H1 (cell line): ENCODE measurements at regions not wholly inside any gene's neighbourhood (a gene's known extent, or its start where the extent isn't known, plus 50 kb on each side); places are given as distances from the start of the nearest gene placed in this dataset.

Experiments used
- CTCF ChIA-PET: fragments of 300-600 bp; sonication (Branson Sonifier 250); formaldehyde crosslinking; loops from one replicate; lab custom pipeline; 2021; ENCODE audit not compliant: partially characterized antibody; lab: Charles Lee
- POLR2A ChIA-PET: fragments of 300-600 bp; sonication (Branson Sonifier 250); formaldehyde crosslinking; loops from one replicate; lab custom pipeline; 2021; ENCODE audit warnings: inconsistent platforms; ENCODE audit not compliant: partially characterized antibody; lab: Charles Lee
- DNase-seq, 2 experiments: peaks; one replicate each; pipeline versions ENCODE4 v3.0.0 to v3.0.0-alpha.2; 2010 to 2022; ENCODE audit warnings: low spot score in 2 of 2, low read depth in 1 of 2, mixed read lengths in 1 of 2
- FAIRE-seq: peaks from 2 replicates; lab custom pipeline; 2011; peaks lifted over from hg19 to GRCh38; lab: Jason Lieb, UNC
- H2AFZ ChIP-seq: 2 replicates; pipeline ENCODE4 v1.8.1; 2012; ENCODE audit warnings: low read length, inconsistent platforms
- H2AK5ac ChIP-seq: 2 replicates; pipeline ENCODE4 v1.6.1; 2013; ENCODE audit warnings: low read depth, low read length
- H2BK120ac ChIP-seq: replicated peaks from 2 replicates; pipeline ENCODE3; 2013; ENCODE audit warnings: low read depth, low read length, inconsistent platforms
- H2BK12ac ChIP-seq: 2 replicates; pipeline ENCODE4 v1.6.1; 2013; ENCODE audit warnings: low read depth, low read length
- H2BK15ac ChIP-seq: 2 replicates; pipeline ENCODE4 v1.6.1; 2013; ENCODE audit warnings: low read length
- H2BK20ac ChIP-seq: 2 replicates; pipeline ENCODE4 v1.6.1; 2013; ENCODE audit warnings: low read length
- H2BK5ac ChIP-seq: 2 replicates; pipeline ENCODE4 v1.6.1; 2013; ENCODE audit warnings: low read depth, low read length
- H3K14ac ChIP-seq: 2 replicates; pipeline ENCODE4 v1.6.1; 2013; ENCODE audit warnings: inconsistent platforms; ENCODE audit not compliant: insufficient read length
- H3K18ac ChIP-seq: 2 replicates; pipeline ENCODE4 v1.6.1; 2013; ENCODE audit warnings: low read length; ENCODE audit errors: extremely low read depth
- H3K23ac ChIP-seq: 2 replicates; pipeline ENCODE4 v1.6.1; 2013; ENCODE audit warnings: inconsistent platforms; ENCODE audit not compliant: insufficient read length
- H3K23me2 ChIP-seq: 2 replicates; pipeline ENCODE4 v1.6.1; 2013; ENCODE audit warnings: low read depth, low read length
- H3K27ac ChIP-seq: 2 replicates; pipeline ENCODE4 v1.6.1; 2011; ENCODE audit warnings: low read depth, low read length, inconsistent platforms
- H3K27me3 ChIP-seq, 4 experiments: replicated peaks in 1 of 4; 1 replicate in 1 of 4; 2 replicates in 3 of 4; pipeline versions ENCODE4 v1.6.1 to v1.8.1; 2011 to 2013; ENCODE audit warnings: low read length in 3 of 4, mild to moderate bottlenecking in 3 of 4, inconsistent platforms in 2 of 4, mixed read lengths in 2 of 4, moderate library complexity in 1 of 4; ENCODE audit not compliant: control insufficient read depth in 3 of 4, insufficient read depth in 3 of 4; ENCODE audit errors: extremely low read depth in 1 of 4
- H3K36me3 ChIP-seq, 4 experiments: 2 replicates each; pipeline versions ENCODE4 v1.6.1 to v1.8.1; 2011 to 2013; ENCODE audit warnings: mild to moderate bottlenecking in 4 of 4, low read length in 3 of 4, moderate library complexity in 2 of 4, control low read depth in 1 of 4, inconsistent platforms in 1 of 4; ENCODE audit not compliant: insufficient read depth in 4 of 4, control insufficient read depth in 2 of 4
- H3K4ac ChIP-seq: replicated peaks from 2 replicates; pipeline ENCODE3; 2013; ENCODE audit warnings: low read length, low read depth, mixed read lengths, inconsistent platforms; ENCODE audit not compliant: insufficient read length
- H3K4me1 ChIP-seq, 4 experiments: replicated peaks in 1 of 4; 1 replicate in 1 of 4; 2 replicates in 3 of 4; pipeline versions ENCODE4 v1.6.1 to v1.8.1; 2011 to 2013; ENCODE audit warnings: low read length in 3 of 4, inconsistent platforms in 2 of 4, mixed read lengths in 1 of 4; ENCODE audit not compliant: insufficient read depth in 4 of 4, control insufficient read depth in 3 of 4
- H3K4me2 ChIP-seq, 2 experiments: 2 replicates each; pipeline versions ENCODE4 v1.6.1 to v1.8.1; 2011 to 2013; ENCODE audit warnings: low read depth in 2 of 2, low read length in 2 of 2, control low read depth in 1 of 2, inconsistent platforms in 1 of 2, mild to moderate bottlenecking in 1 of 2; ENCODE audit not compliant: insufficient read depth in 1 of 2
- H3K4me3 ChIP-seq, 4 experiments: fragments of 200-600, 300-600 bp in 1 of 4; sonication (generic), shearing (Covaris generic), sonication (Bioruptor Twin) in 1 of 4; 2 replicates each; pipeline versions ENCODE4 v1.5.1 to v1.8.1; 2011 to 2016; ENCODE audit warnings: low read length in 4 of 4, low read depth in 3 of 4, control low read depth in 2 of 4, inconsistent platforms in 2 of 4, mild to moderate bottlenecking in 2 of 4, mixed read lengths in 1 of 4, moderate library complexity in 1 of 4; ENCODE audit not compliant: insufficient read depth in 2 of 4; ENCODE audit errors: extremely low read depth in 1 of 4
- H3K56ac ChIP-seq: replicated peaks from 2 replicates; pipeline ENCODE3; 2013; ENCODE audit warnings: low read depth, mild to moderate bottlenecking, mixed read lengths, low read length, inconsistent platforms; ENCODE audit not compliant: insufficient read length
- H3K79me1 ChIP-seq: 2 replicates; pipeline ENCODE4 v1.6.1; 2013; ENCODE audit warnings: low read depth, low read length, control low read depth
- H3K79me2 ChIP-seq, 2 experiments: 2 replicates each; pipeline versions ENCODE4 v1.6.1 to v1.8.1; 2012 to 2013; ENCODE audit warnings: low read length in 2 of 2, mild to moderate bottlenecking in 2 of 2, inconsistent platforms in 1 of 2; ENCODE audit not compliant: insufficient read depth in 2 of 2, control insufficient read depth in 1 of 2
- H3K9ac ChIP-seq, 4 experiments: replicated peaks in 1 of 4; 1 replicate in 1 of 4; 2 replicates in 3 of 4; pipeline versions ENCODE4 v1.6.1 to v1.8.1; 2011 to 2013; ENCODE audit warnings: low read depth in 3 of 4, low read length in 3 of 4, control low read depth in 2 of 4, mild to moderate bottlenecking in 2 of 4, moderate library complexity in 2 of 4, inconsistent platforms in 1 of 4; ENCODE audit errors: extremely low read depth in 1 of 4
- H3K9me3 ChIP-seq, 2 experiments: 2 replicates each; pipeline versions ENCODE4 v1.6.1 to v1.8.1; 2012 to 2013; ENCODE audit warnings: mild to moderate bottlenecking in 2 of 2, moderate library complexity in 2 of 2, control low read depth in 1 of 2, inconsistent platforms in 1 of 2, low read depth in 1 of 2, low read length in 1 of 2, mixed read lengths in 1 of 2; ENCODE audit not compliant: insufficient read depth in 2 of 2
- H4K20me1 ChIP-seq, 2 experiments: replicated peaks in 1 of 2; 2 replicates each; pipeline versions ENCODE3 to v1.8.1; 2011 to 2013; ENCODE audit warnings: inconsistent platforms in 2 of 2, low read length in 2 of 2, mild to moderate bottlenecking in 1 of 2; ENCODE audit not compliant: insufficient read depth in 2 of 2, control insufficient read depth in 1 of 2
- H4K5ac ChIP-seq: 2 replicates; pipeline ENCODE4 v1.6.1; 2013; ENCODE audit warnings: low read length, low read depth, mixed read lengths, inconsistent platforms; ENCODE audit not compliant: insufficient read length
- H4K8ac ChIP-seq: 2 replicates; pipeline ENCODE4 v1.8.0; 2013; ENCODE audit warnings: mild to moderate bottlenecking, moderate library complexity, low read length, inconsistent platforms; ENCODE audit not compliant: insufficient read depth; ENCODE audit errors: extremely low read depth
- H4K91ac ChIP-seq: replicated peaks from 2 replicates; pipeline ENCODE3; 2013; ENCODE audit warnings: low read length, mixed read lengths, inconsistent platforms; ENCODE audit not compliant: insufficient read length
- BACH1 ChIP-seq: IDR thresholded peaks from 2 replicates; pipeline ENCODE4 v1.6.1; 2012; ENCODE audit warnings: low read length, improper control_type of control experiment
- EZH2 ChIP-seq: fragments of 200-600 bp; sonication (generic); IDR thresholded peaks from 2 replicates; pipeline ENCODE4 v1.7.1; 2012; ENCODE audit warnings: low read depth, mild to moderate bottlenecking, moderate library complexity, low read length, inconsistent platforms; ENCODE audit not compliant: severe bottlenecking
- RAD21 ChIP-seq, 2 experiments: IDR thresholded peaks in 1 of 2; conservative IDR thresholded peaks in 1 of 2; 2 replicates each; pipeline ENCODE4 v1.6.1; 2011; ENCODE audit warnings: low read depth in 2 of 2, low read length in 2 of 2, improper control_type of control experiment in 1 of 2, inconsistent platforms in 1 of 2, mild to moderate bottlenecking in 1 of 2, moderate library complexity in 1 of 2
- SRF ChIP-seq: IDR thresholded peaks from 2 replicates; pipeline ENCODE4 v1.6.1; 2011; ENCODE audit warnings: mild to moderate bottlenecking, low read depth, low read length, moderate library complexity
- TCF12 ChIP-seq: IDR thresholded peaks from 2 replicates; pipeline ENCODE4 v1.6.1; 2011; ENCODE audit warnings: low read depth, mild to moderate bottlenecking, low read length
- WGBS, 2 experiments: shearing (Covaris generic) in 1 of 2; methylation state at CpG; one replicate each; pipeline versions ENCODE4 v1.1.6 to v1.1.7; 2013 to 2015; ENCODE audit warnings: low lambda C conversion rate in 2 of 2, mixed read lengths in 2 of 2, inconsistent platforms in 1 of 2, low coverage in 1 of 2, missing lambda C conversion rate in 1 of 2; ENCODE audit not compliant: insufficient replicate concordance in 2 of 2, insufficient coverage in 1 of 2, insufficient read length in 1 of 2; ENCODE audit errors: extremely low coverage in 1 of 2, missing lambda C conversion rate in 1 of 2; 5-methylcytosine and 5-hydroxymethylcytosine counted together
- TF ChIP-seq, protein P1 (sequence below): IDR thresholded peaks from 2 replicates; pipeline ENCODE4 v1.6.1; 2011; ENCODE audit warnings: low read depth, mild to moderate bottlenecking, low read length; ENCODE audit not compliant: insufficient read depth

DNA sequence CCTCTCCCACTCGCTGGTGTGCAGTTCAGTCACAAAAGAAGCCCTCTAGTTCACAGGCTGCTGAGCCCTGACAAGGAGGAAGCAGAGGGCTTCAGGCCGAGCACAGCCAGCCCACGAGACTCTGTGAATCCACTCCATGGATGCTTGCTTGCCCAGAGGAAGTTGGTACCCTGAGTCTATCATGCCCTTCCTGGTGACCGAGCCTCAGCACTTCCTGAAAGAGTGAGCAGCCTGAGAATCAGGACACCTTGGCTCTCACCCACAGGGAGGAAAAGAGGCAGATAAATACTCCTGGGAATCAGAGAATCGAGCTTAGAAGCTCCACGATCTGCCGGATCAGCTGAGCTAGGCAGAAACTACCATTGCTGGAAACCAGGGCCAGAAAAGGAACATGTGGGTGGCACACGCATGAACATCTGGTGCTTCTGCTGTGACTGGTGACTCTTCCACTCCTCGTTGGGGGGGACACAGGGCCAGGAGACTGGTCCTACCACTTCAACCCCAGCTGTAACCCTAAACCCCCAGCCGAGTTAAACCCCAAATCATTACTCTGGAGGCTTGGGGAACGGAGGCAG, 376.3 kb upstream of the CAMK1G start:
- ChIA-PET POLR2A (interaction anchor here (2.1 kb wide), 1 partner anchor 9 kb away, joined by 6 read pairs; no protein-coding TSS in a partner anchor), CTCF (interaction anchor here (0.6 to 5.9 kb wide), 85 partner anchors 9 to 1185 kb away, joined by 3 to 70 read pairs (median 4); no protein-coding TSS in a partner anchor)
- no peaks in the 10 kb centered on the region for H3K79me1 ChIP-seq
- WGBS, 2 experiments = 76% methylated on average over 11 of the region's 11 CpGs; no CpG with 5 or more reads in 1 of the 2 experiments
- H3K18ac ChIP-seq = no peak overlapping the region; the same call in 1 of the 2 replicates
- no peak overlapping the region for H3K56ac ChIP-seq
- H3K79me2 ChIP-seq = no peaks in the 10 kb centered on the region
- H2BK5ac ChIP-seq = no peak overlapping the region
- no peak overlapping the region for H3K9ac ChIP-seq
- H4K8ac ChIP-seq = peak overlapping the region; percentile 60; the same call in 1 of the 2 replicates
- H4K20me1 ChIP-seq = no peaks in the 10 kb centered on the region
- no peak for DNase-seq
- no peaks in the 10 kb centered on the region for H3K9me3 ChIP-seq
- peak overlapping the region in 1 of 4 experiments; percentile 61; a peak in 1 of 8 replicates for H3K4me3 ChIP-seq
- peaks cover 0 to 7% (median 3%) of the 10 kb centered on the region in 4 experiments; a peak in 3 of 7 replicates for H3K27me3 ChIP-seq
- no peak overlapping the region for H3K14ac ChIP-seq
- peak overlapping the region; percentile 55 for H2BK15ac ChIP-seq
- peak overlapping the region; percentile 81 for H2BK20ac ChIP-seq
- no peaks in the 10 kb centered on the region for H3K36me3 ChIP-seq
- H3K27ac ChIP-seq = no peak overlapping the region
- H3K4me1 ChIP-seq = peaks cover 0 to 10% (median 5%) of the 10 kb centered on the region in 4 experiments; a peak in 6 of 7 replicates
- peak overlapping the region; percentile 63 for H3K4ac ChIP-seq
- no peak overlapping the region for H4K5ac ChIP-seq
- FAIRE-seq = no peak
- H3K23ac ChIP-seq = no peak overlapping the region
- H2BK12ac ChIP-seq = peak overlapping the region; percentile 69; the same call in 1 of the 2 replicates
- peak overlapping the region; percentile 66 for H2BK120ac ChIP-seq
- 0 out of 2 replicates have a peak, but pooled peaks cover 1% of the 10 kb centered on the region for H3K23me2 ChIP-seq
- H3K4me2 ChIP-seq = peak overlapping the region; percentile 48 to 90; a peak in 3 of 4 replicates
- peak overlapping the region; percentile 88 for H4K91ac ChIP-seq
- no peak overlapping the region for H2AK5ac ChIP-seq
- peak overlapping the region; percentile 97 for H2AFZ ChIP-seq
- TF ChIP-seq SRF = no peak
- TF ChIP-seq RAD21 (IDR thresholded peaks at IDR 0.05 in 1 of 2, conservative IDR thresholded peaks at IDR 0.05 in 1 of 2; ENCODE audit: low read depth in 2 of 2, low read length in 2 of 2) = no peak
- TF ChIP-seq TCF12 = no peak
- TF ChIP-seq, protein P1, sequence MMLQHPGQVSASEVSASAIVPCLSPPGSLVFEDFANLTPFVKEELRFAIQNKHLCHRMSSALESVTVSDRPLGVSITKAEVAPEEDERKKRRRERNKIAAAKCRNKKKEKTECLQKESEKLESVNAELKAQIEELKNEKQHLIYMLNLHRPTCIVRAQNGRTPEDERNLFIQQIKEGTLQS = no peak
- TF ChIP-seq BACH1 = no peak
- no peak for TF ChIP-seq EZH2
